GM12874 (cell line): ENCODE measurements at regions not wholly inside any gene's neighbourhood (a gene's known extent, or its start where the extent isn't known, plus 50 kb on each side); places are given as distances from the start of the nearest gene placed in this dataset.

Source experiments
- TF ChIP-seq, protein P1 (sequence below): IDR thresholded peaks from 2 replicates; pipeline ENCODE4 v1.5.1; 2011; ENCODE audit warnings: low read depth, mild to moderate bottlenecking, control low read depth, low read length, moderate library complexity; ENCODE audit not compliant: insufficient read depth

DNA sequence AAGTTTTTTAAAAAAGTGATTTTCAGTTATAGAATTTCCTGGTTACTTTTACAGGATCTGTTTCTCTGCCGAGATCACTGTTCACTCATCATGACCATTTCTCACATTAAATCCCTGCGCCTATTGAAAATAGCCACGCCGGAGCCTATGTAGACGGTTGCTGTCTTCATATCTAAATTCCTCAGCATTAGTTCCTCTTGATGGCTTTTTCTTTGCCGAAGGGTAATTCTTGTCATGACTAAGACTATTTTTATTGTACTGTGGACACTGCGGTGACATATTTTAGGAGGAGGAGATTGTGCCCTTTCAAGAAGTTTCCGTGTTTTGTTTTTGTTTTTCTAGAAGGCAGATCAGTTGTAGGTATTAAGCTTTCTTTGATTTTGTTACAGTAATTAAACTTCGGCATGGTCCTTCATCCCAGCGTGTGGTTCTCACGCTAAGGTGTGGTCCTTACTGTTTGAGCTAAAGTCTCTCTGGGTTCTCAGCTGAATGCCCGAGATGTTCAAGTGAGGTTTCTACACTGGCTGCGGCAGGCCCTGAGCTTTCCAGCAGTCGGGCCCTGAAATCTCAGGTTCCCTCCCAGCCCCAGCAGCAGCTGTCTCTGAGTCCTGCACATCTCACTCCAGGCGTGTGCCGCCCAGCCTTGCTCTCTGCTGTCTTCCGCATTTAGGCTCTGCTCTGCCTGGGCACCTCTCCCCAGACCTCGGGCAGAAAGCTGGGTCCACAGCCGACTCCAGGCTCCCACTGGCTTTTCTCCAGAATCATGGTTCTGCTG lies 1110.5 kb downstream of the TBC1D22A start:
- TF ChIP-seq, protein P1, sequence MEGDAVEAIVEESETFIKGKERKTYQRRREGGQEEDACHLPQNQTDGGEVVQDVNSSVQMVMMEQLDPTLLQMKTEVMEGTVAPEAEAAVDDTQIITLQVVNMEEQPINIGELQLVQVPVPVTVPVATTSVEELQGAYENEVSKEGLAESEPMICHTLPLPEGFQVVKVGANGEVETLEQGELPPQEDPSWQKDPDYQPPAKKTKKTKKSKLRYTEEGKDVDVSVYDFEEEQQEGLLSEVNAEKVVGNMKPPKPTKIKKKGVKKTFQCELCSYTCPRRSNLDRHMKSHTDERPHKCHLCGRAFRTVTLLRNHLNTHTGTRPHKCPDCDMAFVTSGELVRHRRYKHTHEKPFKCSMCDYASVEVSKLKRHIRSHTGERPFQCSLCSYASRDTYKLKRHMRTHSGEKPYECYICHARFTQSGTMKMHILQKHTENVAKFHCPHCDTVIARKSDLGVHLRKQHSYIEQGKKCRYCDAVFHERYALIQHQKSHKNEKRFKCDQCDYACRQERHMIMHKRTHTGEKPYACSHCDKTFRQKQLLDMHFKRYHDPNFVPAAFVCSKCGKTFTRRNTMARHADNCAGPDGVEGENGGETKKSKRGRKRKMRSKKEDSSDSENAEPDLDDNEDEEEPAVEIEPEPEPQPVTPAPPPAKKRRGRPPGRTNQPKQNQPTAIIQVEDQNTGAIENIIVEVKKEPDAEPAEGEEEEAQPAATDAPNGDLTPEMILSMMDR, result no peak

DNA sequence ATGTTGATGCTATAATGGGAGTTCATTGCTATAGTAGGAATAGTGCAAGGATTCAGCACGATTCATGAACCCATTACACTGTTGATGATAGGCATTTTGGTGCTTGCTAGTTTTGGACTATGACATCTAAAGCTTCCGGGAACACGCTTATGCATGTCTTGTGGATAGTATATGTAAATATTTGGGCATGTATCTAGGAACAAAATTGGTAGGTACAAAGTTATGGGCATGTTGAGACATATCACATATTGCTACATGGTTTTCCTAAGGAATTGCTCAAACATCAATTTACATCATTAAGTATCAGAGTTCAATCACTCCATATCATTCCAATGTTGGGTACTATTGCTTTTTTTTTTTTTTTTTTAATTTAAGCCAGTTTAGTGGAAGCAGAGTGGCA lies 1103.2 kb downstream of the TBC1D22A start:
- TF ChIP-seq, protein P1, result no peak

DNA sequence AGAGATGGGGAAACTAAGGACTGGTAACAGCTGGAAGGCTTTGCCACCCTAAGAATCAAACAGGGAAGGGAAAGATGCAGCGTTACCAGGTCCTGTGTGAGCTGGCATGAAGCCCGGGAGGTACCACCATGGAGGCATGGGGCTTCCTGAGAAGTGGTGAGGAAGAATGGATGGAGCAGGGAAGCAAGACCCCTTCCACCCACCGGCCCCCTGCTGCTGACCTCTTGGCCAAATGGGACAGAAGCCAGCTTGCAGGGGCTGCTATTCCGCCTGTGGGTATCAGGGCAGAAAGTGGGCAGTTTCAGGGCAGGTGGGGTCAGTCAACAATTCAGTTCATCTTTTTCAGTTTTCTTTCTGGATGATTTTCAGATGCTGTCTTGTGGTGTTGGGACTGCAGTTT lies 1099.9 kb downstream of the TBC1D22A start:
- TF ChIP-seq, protein P1, result no peak

DNA sequence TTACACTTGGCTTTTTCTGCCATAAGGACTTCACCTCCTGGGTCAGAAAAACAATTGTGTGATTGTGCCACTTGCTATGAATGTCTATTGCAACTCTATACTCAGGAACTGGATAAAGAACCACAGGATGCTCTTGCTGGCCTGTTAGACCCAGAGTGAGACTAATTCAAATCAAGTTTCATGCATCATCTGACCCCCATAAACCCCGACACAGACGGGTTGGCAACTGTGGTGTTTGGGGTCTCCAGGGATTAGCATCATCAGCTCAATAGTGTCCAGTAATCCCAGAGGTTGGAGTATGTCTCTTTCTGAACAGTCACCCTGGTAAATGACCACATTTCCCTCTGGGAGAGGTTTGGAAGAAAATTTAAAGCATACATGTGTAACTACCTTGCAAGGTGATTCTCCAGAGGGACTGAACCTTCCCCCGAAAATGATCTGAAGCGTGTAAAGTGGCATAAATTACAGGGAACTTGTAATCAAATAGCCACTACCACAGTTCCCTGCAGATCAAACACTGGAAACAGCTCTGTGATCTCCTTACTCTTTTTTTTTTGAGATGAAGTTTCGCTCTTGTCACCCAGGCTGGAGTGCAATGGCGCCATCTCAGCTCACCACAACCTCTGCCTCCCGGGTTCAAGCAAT lies 1097.6 kb downstream of the TBC1D22A start:
- TF ChIP-seq, protein P1, result no peak

DNA sequence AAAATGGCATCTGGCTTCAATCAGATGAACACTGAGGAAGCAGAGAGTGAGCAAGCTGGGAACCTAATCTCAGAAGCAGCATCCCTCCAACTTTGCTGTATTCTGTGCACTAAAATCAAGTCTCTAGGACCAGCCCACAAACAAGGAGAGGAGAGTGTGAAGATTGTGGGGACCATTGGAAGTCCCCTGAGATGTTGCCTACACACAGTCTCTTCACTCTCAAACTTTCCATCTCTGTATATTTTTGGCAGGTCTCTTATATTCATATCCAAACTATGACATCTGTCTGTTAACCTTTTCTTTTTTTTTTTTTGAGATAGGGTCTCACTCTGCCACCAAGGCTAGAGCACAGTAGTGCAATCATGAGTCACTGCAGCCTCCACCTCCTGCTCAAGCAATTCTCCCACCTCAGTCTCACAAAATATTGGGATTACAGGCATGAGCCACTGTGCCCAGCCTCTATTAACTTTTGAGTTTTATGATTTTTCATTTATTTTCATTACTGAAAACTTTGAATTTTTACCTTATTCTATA lies 1096.4 kb downstream of the TBC1D22A start:
- TF ChIP-seq, protein P1, result no peak

DNA sequence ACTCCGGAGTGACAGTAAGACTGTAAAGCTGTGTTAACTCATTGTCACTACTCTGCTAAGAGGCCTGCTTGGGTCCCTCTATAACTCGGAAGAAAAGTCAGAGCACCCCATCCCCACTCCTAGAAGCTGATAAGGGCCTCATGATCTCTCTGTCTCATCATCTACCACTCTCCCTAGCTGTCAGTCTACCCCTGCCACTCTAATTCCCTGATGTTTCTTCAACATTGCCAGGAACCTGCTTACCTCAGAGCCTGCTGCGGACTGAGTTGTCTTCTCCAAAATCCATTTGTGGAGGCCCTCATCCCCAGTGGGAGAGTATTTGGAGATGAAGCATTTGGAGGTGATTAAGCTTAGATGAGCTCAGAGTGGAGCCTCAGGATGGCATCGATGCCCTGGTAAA lies 1092.2 kb downstream of the TBC1D22A start:
- TF ChIP-seq, protein P1, result no peak

DNA sequence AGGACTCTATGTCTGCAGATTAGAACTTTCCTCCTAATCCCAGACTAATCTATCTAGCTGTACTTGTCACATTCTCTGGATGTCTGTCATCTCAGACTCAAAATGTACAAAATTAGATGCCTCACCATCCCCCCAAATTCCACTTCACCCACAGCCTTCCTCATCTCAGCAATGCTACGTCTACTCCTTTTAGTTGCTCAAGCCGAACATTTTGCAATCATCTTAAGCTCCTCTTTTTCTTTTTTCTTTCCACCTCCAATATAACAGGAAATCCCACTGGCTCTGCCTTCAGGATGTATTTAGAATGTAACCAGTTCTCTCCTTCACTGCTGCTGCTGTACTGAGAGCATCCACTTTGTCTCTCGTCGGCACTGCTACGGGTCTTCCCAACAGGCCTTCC lies 1091.8 kb downstream of the TBC1D22A start:
- TF ChIP-seq, protein P1, result no peak
